Right renal pelvis (tissue), 4 donors: ENCODE measurements at regions not wholly inside any gene's neighbourhood (a gene's known extent, or its start where the extent isn't known, plus 50 kb on each side); places are given as distances from the start of the nearest gene placed in this dataset.

ENCODE experiments used
- DNase-seq, 4 donors: peaks; one replicate each; pipeline ENCODE4 v3.0.0-alpha.2; 2013; ENCODE audit warnings: low read depth in 4 of 4, low spot score in 3 of 4, missing footprints in 1 of 4

DNA sequence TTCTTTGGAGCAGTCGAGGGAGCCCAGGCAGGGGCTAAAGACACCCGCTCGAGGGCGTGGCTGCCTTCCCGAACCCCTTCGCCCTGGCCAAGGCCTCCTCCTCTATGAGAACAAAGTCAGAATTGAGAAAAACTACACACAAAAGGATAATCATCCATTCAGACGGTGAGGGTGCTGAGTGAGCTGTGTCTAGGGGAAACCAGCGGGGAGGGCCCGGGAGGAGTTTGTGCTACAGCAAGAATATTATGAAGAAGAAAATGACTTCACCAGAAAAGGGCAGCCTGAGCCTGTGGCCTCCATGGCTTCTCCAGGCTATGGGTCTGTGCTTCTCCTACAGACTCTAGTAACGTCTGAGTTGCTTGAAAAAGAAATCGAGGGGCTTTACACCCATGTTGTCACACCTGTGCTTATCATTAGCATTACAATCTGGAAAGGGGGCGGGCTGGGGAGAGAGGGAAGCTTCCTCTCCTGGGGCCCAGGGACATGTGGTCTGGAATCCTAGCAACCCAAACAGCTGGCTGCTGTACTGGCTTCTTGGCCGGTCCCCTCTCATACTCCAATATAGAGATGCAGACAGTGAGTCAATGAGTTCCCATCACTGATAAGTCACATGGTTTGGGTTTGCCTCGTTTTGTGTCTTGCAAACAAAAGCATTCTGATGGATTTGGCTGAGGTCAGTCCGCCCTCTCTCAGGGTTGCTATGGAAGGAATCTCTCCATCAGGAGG lies 52.0 kb upstream of the ARL4C start:
- DNase-seq = no peak

GRCh38 chr2:234546770-234547169 lies 49.9 kb upstream of the ARL4C start:
- DNase-seq = no peak
